M059J (cell line): ENCODE measurements at regions not wholly inside any gene's neighbourhood (a gene's known extent, or its start where the extent isn't known, plus 50 kb on each side); places are given as distances from the start of the nearest gene placed in this dataset.

Source experiments
- DNase-seq: peaks from one replicate; pipeline ENCODE4 v3.0.0-alpha.2; 2012; ENCODE audit warnings: low read depth

- DNase-seq: no peak
Observed at GRCh38 chr7:137172105-137172590, 171.4 kb downstream of the PTN start.

DNA sequence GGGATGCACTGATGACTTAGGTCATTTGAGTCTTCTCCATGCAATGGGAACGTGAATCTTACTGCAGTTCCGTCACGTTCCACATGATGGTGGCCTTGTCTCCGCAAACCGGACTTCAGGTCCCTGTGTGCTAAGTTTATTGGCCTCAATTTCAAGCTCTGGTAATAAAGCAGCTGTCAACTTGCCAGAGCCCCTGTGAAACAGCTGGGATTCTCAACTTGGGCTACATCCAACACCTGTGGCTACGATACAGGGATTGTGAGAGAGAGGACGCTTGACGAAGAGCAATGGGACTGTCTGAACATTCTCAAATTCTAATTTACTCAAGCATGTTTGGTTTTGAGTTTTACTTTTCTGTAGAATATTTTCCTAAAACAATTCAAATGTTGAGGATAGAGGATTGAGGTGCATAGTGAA is 174.2 kb downstream of the PTN start:
- DNase-seq: peak; percentile 71

- no peak for DNase-seq
Observed at GRCh38 chr7:137167609-137168008, 175.9 kb downstream of the PTN start.

GRCh38 chr7:137166363-137166762 is 177.2 kb downstream of the PTN start:
- DNase-seq: no peak

DNA sequence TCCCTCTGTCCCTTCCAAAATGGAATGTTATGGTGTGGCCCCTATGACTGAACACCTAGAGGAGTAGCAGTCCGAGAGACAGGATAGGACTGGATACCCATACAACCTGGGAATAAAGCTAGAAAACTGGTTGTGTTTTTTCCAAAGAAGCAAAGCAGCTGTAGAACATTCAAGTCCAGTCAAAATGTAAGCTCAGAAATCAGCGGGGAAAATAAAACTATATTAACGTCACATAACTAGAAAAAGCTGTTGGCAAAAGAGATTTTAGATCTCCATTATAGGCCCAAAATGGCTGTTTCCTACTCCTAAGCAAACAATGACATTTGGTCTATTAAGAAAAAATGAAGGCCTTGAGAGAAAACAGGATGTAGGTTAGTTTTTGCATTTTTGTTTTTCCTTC is 177.7 kb downstream of the PTN start:
- DNase-seq: no peak

GRCh38 chr7:137165241-137165640 is 178.3 kb downstream of the PTN start:
- no peak for DNase-seq

- no peak for DNase-seq
Observed at GRCh38 chr7:137164251-137164650, 179.3 kb downstream of the PTN start.

DNA sequence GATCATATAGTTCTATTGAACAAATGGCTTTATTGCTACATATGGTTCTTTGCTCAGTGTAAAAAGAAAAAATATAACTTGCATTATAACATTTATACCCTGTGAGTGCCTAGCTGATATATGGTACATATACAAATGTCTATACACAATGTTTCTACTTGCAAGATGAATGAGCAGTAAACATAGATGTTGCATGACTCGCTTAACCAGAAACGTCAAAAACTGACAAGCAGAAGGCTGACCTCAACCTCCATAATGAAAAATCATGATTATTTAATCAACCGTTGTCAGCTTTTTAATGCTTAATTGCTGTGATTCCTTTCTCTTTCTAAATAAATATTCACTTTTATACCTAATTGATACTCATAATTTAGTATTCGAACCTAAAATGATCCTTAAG is 183.3 kb downstream of the PTN start:
- DNase-seq: no peak

DNA sequence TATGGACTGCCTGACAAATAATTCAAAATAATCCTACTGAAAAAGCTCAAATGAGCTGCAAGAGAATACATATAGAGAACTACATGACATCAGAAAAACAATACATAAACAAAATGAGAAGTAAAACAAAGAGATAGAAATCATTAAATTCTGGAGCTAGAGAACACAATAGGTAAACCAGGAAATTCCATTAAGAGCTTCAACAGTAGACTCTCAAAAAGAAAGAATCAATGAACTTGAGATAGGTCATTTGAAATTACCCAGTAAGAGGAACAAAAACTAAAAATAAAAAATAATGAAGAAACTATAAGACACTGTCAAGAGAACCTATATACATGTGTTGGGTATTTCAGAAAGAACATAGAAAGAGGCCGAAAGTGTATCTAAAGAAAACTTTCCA is 186.3 kb downstream of the PTN start:
- no peak for DNase-seq

GRCh38 chr7:137151690-137152052 is 191.9 kb downstream of the PTN start:
- DNase-seq: no peak

DNA sequence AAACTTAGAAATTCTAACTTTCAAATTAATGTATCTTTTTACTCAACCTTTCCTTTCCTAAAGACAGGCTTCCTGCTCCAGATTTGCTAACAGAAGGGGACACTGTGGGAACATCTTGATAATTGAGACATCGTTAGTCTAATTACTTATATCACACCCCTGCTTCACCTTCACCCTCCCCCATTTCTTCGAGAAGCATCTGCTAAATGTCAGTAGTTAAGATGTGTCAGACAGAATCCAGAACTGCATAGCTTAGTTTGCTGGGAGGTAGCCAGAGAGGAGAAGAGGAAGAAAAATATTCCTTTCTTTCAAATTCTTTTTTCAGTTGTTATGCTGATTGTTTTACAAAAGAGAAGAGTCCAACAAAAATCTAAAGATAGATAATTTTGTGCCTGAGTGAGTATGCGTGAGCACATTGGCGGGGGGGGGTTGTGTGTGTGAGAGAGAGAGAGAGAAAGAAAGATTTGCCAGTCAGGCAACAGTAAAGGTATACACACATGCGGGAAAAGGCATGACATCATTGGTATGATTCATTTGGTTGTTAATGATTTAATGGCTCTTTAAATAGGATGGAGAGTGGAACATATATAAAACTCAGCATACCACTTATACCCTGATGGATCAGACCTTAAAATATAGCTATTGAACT is 192.4 kb downstream of the PTN start:
- DNase-seq: peak; percentile 37

- no peak for DNase-seq
Observed at GRCh38 chr7:137147338-137147720, 196.2 kb downstream of the PTN start.

DNA sequence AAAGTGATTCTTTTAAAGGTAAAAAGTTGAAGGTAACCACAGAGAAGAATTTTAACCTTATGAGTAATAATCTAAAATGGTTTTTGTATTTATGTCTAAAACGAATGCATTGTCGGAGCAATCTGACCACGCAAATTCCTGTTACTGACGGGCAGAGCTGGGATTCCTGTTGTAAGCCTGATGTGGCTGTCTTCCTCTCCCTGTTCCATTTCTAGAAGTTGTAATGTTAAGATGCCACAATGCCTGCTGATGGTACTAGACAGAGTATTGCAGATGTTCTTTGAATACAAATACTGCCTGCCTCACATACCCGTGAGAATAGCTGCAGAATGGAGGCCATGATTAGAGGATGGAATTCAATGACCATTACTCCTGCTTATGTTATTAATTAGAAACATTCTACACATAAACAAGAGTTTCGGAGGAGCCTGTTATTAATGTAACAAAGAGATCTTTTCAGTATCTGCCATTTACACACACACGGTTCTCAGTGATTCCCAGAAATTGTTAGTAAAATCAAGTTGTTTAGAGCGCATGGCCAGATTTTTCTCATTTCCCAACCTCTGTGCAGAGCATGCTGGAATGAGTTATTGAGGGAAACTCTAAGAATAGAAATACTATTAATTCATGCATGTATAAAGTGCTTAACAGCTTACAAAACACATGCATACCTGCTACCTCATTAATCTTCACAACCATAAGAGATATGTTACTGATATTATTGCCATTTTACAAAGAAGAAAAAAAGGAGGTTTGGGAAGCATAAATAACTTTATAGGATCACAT is 196.8 kb downstream of the PTN start:
- DNase-seq: peak; percentile 93

GRCh38 chr7:137146012-137146455 is 197.5 kb downstream of the PTN start:
- peak; percentile 94 for DNase-seq

DNA sequence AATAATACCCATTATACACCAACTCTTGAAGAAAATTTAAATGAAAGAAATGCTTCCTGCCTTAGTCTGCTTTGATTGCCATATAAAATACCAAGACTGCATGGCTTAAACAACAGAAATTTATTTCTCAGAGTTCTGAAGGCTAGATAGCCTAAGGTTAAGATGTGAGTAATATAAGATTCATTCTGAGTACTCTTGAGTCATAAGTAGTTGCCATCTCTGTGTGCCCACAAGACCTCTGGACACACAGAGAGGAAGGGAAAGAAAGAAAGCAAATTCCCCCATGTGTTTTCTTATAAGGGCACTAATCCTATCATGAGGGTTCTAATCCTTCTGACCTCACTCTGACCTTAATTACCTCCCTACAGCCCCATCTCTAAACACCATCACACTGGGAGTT is 201.2 kb downstream of the PTN start:
- peak; percentile 84 for DNase-seq

DNA sequence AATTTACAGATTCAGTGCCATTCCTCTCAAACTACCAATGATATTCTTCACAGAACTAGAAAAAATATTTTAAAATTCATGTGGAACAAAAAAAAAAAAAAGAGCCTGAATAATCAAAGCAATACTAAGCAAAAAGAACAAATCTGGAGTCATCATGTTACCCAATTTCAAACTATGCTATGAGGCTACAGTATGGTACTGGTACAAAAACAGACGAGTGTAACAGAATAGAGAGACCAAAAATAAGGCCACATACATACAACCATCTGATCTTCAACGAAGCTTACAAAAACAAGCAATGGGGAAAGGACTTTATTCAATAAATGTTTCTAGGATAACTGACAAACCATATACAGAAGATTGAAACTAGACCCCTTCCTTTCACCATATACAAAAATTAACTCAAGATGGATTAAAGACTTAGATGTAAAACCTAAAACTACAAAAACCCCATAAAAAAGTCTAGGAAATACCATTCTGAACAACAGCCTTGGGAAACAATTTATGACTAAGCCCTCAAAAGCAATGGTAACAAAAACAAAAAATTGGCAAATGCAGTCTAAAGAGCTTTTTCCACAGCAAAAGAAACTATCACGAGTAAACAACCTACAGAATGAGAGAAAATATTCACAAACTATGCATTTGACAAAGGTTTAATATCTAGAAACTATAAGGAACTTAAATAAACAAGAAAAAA is 207.7 kb downstream of the PTN start:
- peak; percentile 60 for DNase-seq

GRCh38 chr7:137130751-137131158 is 212.8 kb downstream of the PTN start:
- peak; percentile 92 for DNase-seq

GRCh38 chr7:137129025-137129424 is 214.5 kb downstream of the PTN start:
- DNase-seq: no peak

DNA sequence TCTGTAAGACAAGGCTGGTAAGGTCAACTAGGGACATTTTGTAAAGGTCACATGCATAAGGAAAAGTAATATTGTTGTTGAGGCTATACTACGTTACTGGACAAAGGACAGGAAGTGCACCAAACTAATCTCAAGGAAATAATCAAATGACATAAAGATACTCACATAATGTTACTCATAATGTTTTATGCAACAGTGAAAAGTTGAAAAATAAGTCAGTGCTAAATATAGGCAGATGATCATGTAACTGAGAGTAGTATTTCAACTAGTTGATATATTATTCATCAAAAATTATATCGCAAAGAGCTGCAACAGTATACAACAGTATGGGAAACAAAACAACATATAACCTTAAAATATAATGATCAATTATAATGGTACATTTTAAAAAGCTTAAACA is 215.7 kb downstream of the PTN start:
- DNase-seq: no peak

- no peak for DNase-seq
Observed at GRCh38 chr7:137127058-137127457, 216.5 kb downstream of the PTN start.

GRCh38 chr7:137122145-137122544 is 221.4 kb downstream of the PTN start:
- DNase-seq: no peak

- no peak for DNase-seq
Observed at GRCh38 chr7:137120690-137121089, 222.8 kb downstream of the PTN start.

DNA sequence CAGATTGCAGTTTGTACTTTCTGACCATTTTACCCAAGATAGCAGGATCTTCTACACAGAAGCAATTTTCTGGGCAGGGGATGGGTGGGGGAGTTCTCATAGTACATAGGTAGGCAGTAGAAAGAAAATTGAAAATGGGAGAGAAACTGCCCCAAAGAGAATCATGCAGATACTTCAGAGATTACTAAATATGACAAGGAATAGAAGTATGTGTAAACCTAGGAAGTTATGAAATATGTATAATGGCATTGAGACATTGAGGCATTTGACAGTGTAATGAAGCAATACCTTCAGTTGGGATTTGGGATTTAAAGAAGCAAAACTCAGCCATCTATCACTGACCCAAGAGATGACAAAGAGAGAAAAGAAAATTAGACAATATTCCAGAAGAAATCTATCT is 233.0 kb downstream of the PTN start:
- no peak for DNase-seq
